Bone marrow (tissue), 2 donors: ENCODE measurements at regions not wholly inside any gene's neighbourhood (a gene's known extent, or its start where the extent isn't known, plus 50 kb on each side); places are given as distances from the start of the nearest gene placed in this dataset.
"Not testable (repeated sequence)": the region's sequence is repeated elsewhere in the genome, so short reads cannot be mapped to it uniquely, and the experiment has no call there.

Experiments
- DNase-seq, 2 donors: peaks; one replicate each; lab custom pipeline; 2025; lab: John Stamatoyannopoulos, UW

DNA sequence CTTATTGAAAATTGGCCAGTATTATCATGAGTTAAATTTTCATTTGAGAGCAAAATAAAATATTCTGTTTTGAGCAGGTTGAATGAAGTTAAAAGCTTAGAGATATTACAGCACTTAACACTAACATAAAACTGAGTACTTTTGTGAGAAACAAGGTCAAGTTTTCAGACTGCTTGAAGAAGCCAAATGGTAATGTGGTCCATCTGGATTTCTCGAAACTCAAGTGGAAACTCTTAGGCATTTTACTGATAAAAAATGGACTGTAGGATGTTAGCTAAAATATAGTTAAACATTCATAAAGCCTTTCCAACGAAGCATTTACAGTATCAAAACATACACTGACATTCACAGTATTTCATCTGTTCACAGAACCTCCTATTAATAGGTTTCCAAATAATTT, 528.1 kb upstream of the SEMA3D start:
- no peak for DNase-seq

DNA sequence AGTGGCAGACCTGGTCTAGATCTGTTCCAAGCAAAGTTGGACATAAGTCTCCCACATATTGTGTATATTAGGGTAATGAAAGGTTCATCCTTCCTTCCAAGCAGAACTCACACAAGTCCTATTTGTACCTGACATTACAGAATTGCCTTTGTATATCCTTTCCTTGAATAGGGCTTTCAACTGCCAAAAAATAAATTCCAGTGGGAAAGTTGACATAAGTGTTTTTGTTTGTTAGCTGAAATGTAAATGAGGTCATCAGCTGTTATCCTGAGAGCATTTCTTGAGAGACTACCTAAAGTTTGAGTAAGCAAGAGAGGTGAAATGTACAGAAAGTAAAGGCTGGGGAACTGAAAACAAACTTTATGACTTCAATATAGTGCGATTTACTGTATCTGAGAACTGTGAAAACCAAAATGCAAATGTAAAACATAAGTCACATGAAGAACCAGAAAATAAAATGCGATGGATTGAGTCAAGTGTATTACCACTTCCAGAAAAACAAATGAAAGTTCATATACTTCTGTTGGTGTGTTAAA, 527.3 kb upstream of the SEMA3D start:
- DNase-seq, result no peak

DNA sequence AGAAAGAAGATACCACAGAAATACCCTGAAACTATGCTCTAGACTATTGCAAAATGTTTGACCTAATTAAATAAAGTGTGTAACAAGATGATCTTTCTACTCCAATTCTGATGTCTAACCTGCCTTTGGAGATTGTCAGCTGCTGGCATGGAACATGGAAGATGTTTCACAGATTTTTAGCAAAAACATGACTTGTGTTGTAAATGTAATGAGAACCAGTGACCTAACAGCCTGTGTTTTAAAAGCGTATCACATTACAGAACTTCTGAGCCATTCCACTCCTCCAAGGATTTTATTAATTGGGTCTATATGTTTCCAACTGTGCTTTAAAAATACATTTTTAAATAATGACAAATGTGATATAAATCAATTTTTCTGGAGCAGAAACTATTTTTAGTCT, 526.3 kb upstream of the SEMA3D start:
- no peak for DNase-seq

DNA sequence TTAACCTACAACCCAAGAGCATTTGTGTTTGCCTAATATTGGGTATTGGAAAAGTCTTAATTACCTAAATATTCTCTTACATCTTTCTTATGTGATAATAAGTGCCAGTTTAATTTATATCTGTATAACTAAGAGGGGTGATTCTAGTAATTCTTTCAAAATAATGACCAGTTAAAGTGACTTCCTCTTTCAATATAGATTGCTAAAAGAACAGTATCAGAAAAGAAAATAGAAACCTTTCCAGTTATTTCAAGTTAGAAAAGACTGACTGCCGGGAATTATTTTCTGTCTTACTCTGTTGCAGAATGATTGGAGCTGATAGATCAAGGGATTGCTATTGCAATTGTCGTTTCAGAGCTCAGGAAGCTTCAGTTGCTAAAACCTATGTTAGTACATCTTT, 525.0 kb upstream of the SEMA3D start:
- no peak for DNase-seq

- no peak for DNase-seq
Observed at GRCh38 chr7:85710960-85711359, 524.1 kb upstream of the SEMA3D start.

GRCh38 chr7:85708221-85708620, 521.4 kb upstream of the SEMA3D start:
- DNase-seq, result no peak

DNA sequence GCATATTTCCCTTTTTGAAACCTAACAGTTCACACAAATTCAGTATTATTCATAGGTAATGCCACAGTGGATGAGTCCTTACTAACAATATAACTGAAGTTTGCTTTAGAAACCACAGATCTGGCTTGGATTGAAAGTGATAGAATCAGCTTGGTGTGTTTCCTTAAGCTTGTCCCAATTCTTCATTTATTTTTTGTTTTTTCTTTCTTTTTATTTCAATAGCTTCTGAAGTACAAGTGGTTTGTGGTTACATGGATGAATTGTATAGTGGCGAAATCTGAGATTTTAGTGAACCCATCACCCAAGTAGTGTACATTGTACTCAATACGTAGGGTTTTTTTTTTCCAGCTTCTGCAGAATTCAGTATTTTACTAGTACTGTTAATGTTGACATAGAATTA, 518.2 kb upstream of the SEMA3D start:
- no peak for DNase-seq

DNA sequence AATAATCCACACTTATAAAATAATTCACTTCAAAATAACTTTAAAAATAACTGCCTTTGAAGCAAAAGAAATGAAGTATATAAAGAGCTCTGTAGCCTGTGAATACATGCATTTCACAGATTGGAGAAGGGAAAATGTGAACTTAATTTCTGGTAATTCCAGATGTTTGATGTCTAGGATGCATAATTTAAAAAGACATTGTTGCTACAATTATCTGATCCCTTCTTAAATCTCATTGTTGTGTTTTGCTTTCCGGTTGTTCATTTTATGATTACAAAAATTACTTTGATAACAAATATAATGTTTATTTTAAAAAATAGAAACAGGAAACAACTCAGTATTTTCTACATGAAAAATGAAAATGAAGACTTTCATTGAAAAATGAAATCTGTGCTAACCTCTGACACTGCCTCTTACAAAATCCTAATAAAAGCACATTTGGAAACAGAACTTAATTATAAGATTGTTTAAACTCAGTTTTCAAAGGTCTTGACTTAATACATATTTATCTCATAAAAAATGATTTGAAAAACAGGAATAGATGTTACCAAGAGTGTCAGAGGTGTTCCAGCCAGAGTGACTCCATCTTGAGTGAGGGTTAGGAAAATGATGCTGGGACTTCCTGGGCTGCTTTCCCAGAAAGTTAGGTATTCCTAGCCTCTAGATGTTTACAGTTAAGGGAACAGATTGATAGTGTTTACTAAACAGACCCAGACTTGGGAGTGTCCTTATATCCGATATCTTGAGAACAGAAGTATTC, 516.6 kb upstream of the SEMA3D start:
- no peak for DNase-seq

DNA sequence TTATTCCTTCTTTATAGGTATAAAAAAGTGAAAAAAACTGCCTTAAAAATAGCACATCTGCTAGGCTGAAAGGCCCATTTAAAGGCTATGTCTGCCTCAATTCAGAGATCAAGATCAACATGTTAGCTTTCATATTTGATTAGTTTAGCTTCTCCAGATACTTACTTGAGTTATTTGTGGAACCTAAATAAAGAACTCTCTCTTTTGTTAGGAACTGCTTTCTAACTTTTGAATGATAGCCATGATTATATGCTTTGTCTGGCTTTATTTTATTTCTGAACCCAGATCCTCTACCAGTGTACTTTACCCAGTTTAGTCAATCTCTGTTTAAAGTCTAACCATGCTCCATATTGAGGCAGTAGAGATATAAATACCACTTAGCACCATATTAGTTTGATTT, 515.5 kb upstream of the SEMA3D start:
- DNase-seq, result no peak

DNA sequence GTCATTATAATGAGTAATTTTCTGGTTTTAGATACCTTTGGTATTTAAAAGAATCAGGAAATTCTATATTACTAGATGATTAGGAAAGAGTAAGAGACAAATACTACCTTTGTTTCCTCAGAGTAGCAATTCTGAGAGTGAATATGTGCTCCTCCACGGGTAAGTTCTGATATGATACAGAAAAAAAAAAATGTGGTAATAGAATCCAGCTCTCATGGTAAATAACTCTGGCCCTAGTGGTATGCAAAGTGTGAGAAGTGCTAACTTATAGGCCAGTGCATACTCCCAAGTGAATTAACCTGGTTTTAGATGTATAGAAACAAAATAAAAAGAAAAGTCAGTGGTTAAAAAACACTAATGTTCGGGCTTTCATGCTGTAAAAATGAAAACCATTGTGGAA, 512.6 kb upstream of the SEMA3D start:
- no peak for DNase-seq

- no peak for DNase-seq
Observed at GRCh38 chr7:85695533-85695932, 508.7 kb upstream of the SEMA3D start.

- no peak for DNase-seq
Observed at GRCh38 chr7:85695041-85695440, 508.2 kb upstream of the SEMA3D start.

GRCh38 chr7:85693326-85693725, 506.5 kb upstream of the SEMA3D start:
- no peak for DNase-seq

GRCh38 chr7:85688712-85689111, 501.9 kb upstream of the SEMA3D start:
- DNase-seq, result no peak

GRCh38 chr7:85686401-85687181, 499.7 kb upstream of the SEMA3D start:
- DNase-seq, result no peak

DNA sequence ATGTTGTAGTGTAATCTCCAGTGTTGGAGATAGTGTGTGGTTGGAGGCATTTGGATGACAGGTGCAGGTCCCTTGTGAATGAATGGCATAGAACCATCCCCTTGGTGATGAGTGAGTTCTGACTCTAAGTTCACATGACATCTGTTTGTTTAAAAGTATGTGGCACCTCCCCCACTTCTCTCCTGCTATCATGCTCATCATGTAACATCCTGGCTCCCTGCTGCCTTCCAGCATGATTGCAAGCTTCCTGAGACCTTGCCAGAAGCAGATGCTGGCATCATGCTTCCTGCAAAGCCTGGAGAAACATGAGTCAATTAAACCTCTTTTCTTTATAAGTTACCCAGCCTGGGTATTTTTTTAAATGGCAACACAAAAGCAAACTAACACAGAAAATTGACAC, 499.0 kb upstream of the SEMA3D start:
- peak in 1 of 2 donors; percentile 4 for DNase-seq

- no peak for DNase-seq
Observed at GRCh38 chr7:85682833-85683620, 496.2 kb upstream of the SEMA3D start.

DNA sequence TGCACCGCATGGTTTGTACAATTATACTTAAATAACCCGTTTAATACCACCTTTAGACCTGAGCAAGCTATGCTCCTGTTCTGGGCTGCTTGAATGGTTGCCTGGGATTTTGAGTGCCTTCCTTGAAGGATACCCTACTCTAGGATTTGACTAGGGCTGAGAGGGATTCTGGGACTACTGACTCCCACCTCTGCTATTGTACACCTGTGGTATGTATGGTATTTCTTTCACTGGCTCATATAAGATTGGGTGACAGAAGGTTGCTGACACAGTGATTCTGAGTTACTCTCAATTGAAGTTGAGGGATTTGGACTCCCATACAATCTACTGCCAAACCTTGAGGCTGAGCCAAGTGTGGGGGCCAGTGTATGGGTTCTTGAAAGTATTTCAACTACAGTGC, 494.4 kb upstream of the SEMA3D start:
- no peak for DNase-seq

DNA sequence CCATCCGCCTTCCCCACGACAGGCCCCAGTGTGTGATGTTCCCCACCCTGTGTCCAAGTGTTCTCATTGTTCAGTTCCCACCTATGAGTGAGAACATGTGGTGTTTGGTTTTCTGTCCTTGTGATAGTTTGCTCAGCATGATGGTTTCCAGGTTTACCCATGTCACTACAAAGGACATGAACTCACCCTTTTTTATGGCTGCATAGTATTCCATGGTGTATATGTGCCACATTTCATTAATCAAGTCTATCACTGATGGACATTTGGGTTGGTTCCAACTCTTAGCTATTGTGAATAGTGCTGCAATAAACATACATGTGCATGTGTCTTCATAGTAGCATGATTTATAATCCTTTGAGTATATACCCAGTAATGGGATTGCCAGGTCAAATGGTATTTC, 488.2 kb upstream of the SEMA3D start:
- DNase-seq, result not testable (repeated sequence)

GRCh38 chr7:85673876-85674275, 487.0 kb upstream of the SEMA3D start:
- no peak for DNase-seq

- DNase-seq, result no peak
Observed at GRCh38 chr7:85669225-85669624, 482.4 kb upstream of the SEMA3D start.

- no peak for DNase-seq
Observed at GRCh38 chr7:85664341-85664740, 477.5 kb upstream of the SEMA3D start.

GRCh38 chr7:85659364-85659763, 472.5 kb upstream of the SEMA3D start:
- DNase-seq, result no peak
